ENCODE measurements at regions not wholly inside any gene's neighbourhood (a gene's known extent, or its start where the extent isn't known, plus 50 kb on each side); places are given as distances from the start of the nearest gene placed in this dataset.

DNA sequence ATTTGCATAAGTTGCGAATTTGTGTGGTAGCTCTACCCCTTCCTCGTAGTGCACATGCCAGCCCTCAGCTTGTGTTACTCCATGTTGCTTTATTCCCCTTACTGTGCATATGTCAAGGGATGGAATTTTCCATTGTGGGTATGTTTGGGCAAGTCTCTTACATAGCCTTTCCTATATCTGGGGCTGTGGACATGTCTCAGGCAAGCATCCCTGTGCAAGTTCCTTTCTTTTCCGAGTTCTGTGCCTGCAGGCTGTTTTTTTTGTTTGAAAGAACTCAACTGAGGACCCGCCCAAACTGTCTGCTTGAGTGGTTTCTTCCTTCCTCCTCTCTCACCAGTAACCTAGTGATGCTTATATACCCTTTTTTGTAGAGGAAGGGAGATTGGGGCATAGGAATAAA is 1739.1 kb upstream of the PIK3C3 start:
- no peaks in the 10 kb centered on the region for H3K4me1 ChIP-seq (ENCODE audit: insufficient read depth, low read length, poor library complexity, severe bottlenecking)
- ChIA-PET POLR2A (no interaction called here), CTCF (ENCODE audit: unreplicated experiment) (no interaction called here)
- no peaks in the 10 kb centered on the region for H3K36me3 ChIP-seq (ENCODE audit: insufficient read depth, low read length)
- H2AFZ ChIP-seq (ENCODE audit: low read length) = no peak overlapping the region
- H3K79me2 ChIP-seq (ENCODE audit: insufficient read depth, low read depth, low read length) = no peaks in the 10 kb centered on the region
- no peak for DNase-seq (ENCODE audit: low spot score)
- intact Hi-C loops (cut with micrococcal nuclease; ENCODE audit: unreplicated experiment) = no loop called here
- H3K27ac ChIP-seq (ENCODE audit: low read depth, low read length, poor library complexity, severe bottlenecking) = no peak overlapping the region
- no peak overlapping the region for H3K4me3 ChIP-seq (ENCODE audit: low read depth, low read length, poor library complexity, severe bottlenecking)
- TF ChIP-seq EZH2phosphoT487 (IDR thresholded peaks at IDR 0.05; ENCODE audit: borderline replicate concordance, low read depth, low read length) = no peak
- TF ChIP-seq, protein P1, sequence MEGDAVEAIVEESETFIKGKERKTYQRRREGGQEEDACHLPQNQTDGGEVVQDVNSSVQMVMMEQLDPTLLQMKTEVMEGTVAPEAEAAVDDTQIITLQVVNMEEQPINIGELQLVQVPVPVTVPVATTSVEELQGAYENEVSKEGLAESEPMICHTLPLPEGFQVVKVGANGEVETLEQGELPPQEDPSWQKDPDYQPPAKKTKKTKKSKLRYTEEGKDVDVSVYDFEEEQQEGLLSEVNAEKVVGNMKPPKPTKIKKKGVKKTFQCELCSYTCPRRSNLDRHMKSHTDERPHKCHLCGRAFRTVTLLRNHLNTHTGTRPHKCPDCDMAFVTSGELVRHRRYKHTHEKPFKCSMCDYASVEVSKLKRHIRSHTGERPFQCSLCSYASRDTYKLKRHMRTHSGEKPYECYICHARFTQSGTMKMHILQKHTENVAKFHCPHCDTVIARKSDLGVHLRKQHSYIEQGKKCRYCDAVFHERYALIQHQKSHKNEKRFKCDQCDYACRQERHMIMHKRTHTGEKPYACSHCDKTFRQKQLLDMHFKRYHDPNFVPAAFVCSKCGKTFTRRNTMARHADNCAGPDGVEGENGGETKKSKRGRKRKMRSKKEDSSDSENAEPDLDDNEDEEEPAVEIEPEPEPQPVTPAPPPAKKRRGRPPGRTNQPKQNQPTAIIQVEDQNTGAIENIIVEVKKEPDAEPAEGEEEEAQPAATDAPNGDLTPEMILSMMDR (conservative IDR thresholded peaks at IDR 0.05; ENCODE audit: low read length) = no peak
- H3K9me2 ChIP-seq (ENCODE audit: insufficient read depth, low read length) = no peaks in the 10 kb centered on the region
- BruUV-seq (replicated peaks) = no TSS peak
- no peak overlapping the region for H3K4me2 ChIP-seq (ENCODE audit: low read length)
- no peaks in the 10 kb centered on the region for H4K20me1 ChIP-seq (ENCODE audit: insufficient read depth, low read length)
- H3K9me3 ChIP-seq (ENCODE audit: low read length) = no peaks in the 10 kb centered on the region

DNA sequence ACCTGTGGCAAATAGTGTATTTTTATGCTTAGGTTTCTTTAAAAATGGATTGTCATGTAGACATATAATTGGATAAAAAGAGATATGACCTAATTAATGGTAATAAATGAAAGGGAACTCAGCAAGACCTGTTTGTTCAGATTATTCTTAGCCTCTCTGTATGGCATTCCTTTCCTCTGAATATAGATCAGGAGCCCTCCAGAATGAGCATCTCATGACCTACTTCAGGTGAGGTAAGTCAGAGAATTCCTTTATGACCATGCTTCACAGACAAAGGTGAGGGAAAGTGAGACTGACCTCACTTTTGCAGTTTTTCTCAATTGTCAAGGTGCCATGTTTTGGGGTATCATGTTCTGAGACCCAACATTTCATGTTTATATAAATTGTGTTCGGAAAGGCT is 1744.3 kb upstream of the PIK3C3 start:
- no peaks in the 10 kb centered on the region for H3K79me2 ChIP-seq (ENCODE audit: insufficient read depth, low read depth, low read length)
- ChIA-PET POLR2A (no interaction called here), CTCF (ENCODE audit: unreplicated experiment) (no interaction called here)
- no peaks in the 10 kb centered on the region for H3K9me2 ChIP-seq (ENCODE audit: insufficient read depth, low read length)
- no peak overlapping the region for H2AFZ ChIP-seq (ENCODE audit: low read length)
- TF ChIP-seq EZH2phosphoT487 (IDR thresholded peaks at IDR 0.05; ENCODE audit: borderline replicate concordance, low read depth, low read length) = no peak
- TF ChIP-seq, protein P1 (conservative IDR thresholded peaks at IDR 0.05; ENCODE audit: low read length) = no peak
- H3K4me1 ChIP-seq (ENCODE audit: insufficient read depth, low read length, poor library complexity, severe bottlenecking) = no peaks in the 10 kb centered on the region
- no TSS peak for BruUV-seq (replicated peaks)
- no peaks in the 10 kb centered on the region for H3K36me3 ChIP-seq (ENCODE audit: insufficient read depth, low read length)
- no peak overlapping the region for H3K4me2 ChIP-seq (ENCODE audit: low read length)
- no peak overlapping the region for H3K4me3 ChIP-seq (ENCODE audit: low read depth, low read length, poor library complexity, severe bottlenecking)
- H3K9me3 ChIP-seq (ENCODE audit: low read length) = no peaks in the 10 kb centered on the region
- H3K27ac ChIP-seq (ENCODE audit: low read depth, low read length, poor library complexity, severe bottlenecking) = no peak overlapping the region
- intact Hi-C loops (cut with micrococcal nuclease; ENCODE audit: unreplicated experiment) = no loop called here
- DNase-seq (ENCODE audit: low spot score) = no peak
- no peaks in the 10 kb centered on the region for H4K20me1 ChIP-seq (ENCODE audit: insufficient read depth, low read length)

DNA sequence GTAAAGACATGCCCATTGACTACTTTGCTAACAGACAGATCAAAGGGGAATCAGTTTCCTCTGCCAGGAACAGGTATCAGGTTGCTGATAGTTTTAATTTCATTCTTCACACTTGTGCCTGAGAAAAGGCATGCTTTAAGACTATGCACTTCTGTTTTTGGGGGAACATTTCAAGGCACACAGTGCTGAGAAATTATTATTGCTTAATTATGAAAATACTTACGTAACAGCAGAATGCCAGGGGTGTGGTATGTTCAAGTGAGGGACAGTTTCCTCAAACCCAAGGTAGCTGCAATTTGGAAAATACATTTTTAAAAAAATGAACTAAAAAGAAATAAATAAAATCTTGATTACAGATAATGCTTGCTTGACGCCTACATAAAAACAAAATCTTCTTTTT is 1746.1 kb upstream of the PIK3C3 start:
- no peak overlapping the region for H3K4me3 ChIP-seq (ENCODE audit: low read depth, low read length, poor library complexity, severe bottlenecking)
- H3K36me3 ChIP-seq (ENCODE audit: insufficient read depth, low read length) = no peaks in the 10 kb centered on the region
- H3K27ac ChIP-seq (ENCODE audit: low read depth, low read length, poor library complexity, severe bottlenecking) = no peak overlapping the region
- H3K79me2 ChIP-seq (ENCODE audit: insufficient read depth, low read depth, low read length) = no peaks in the 10 kb centered on the region
- DNase-seq (ENCODE audit: low spot score) = no peak
- POLR2A ChIA-PET = no interaction called here
- CTCF ChIA-PET (ENCODE audit: unreplicated experiment) = no interaction called here
- no peaks in the 10 kb centered on the region for H3K4me1 ChIP-seq (ENCODE audit: insufficient read depth, low read length, poor library complexity, severe bottlenecking)
- no TSS peak for BruUV-seq (replicated peaks)
- no peaks in the 10 kb centered on the region for H4K20me1 ChIP-seq (ENCODE audit: insufficient read depth, low read length)
- H3K9me3 ChIP-seq (ENCODE audit: low read length) = no peaks in the 10 kb centered on the region
- H3K9me2 ChIP-seq (ENCODE audit: insufficient read depth, low read length) = no peaks in the 10 kb centered on the region
- no peak overlapping the region for H3K4me2 ChIP-seq (ENCODE audit: low read length)
- intact Hi-C loops (cut with micrococcal nuclease; ENCODE audit: unreplicated experiment) = no loop called here
- TF ChIP-seq, protein P1 (conservative IDR thresholded peaks at IDR 0.05; ENCODE audit: low read length) = no peak
- TF ChIP-seq EZH2phosphoT487 (IDR thresholded peaks at IDR 0.05; ENCODE audit: borderline replicate concordance, low read depth, low read length) = no peak
- H2AFZ ChIP-seq (ENCODE audit: low read length) = no peak overlapping the region
